Epithelial cell of prostate (primary cell): ENCODE measurements at regions not wholly inside any gene's neighbourhood (a gene's known extent, or its start where the extent isn't known, plus 50 kb on each side); places are given as distances from the start of the nearest gene placed in this dataset.

Experiments
- DNase-seq: peaks from one replicate; pipeline ENCODE4 v3.0.0-alpha.2; 2011; ENCODE audit warnings: low read depth, low spot score
- H3K27ac ChIP-seq: fragments of 450-650 bp; 2 replicates; pipeline ENCODE4 v1.5.1; 2017; ENCODE audit warnings: mild to moderate bottlenecking

DNA sequence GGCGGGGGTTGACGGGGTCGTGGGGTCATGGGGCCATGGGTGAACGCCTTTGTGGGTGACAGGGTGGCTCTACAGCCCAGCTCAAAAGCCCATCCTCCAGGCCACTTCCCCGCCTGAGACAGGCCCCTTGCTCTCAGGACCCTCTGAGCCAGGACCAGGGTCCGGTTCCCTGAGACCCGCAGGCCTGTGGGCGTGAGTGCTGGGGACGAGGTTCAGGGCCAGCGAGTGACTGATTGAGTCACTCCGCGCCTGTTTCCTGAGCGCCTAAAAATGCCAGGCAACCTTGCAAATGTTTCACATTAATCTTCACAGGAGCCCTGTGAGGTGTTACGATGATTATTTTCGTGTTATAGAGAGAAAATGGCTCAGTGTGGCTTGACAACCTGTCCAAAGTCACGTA is 97.8 kb downstream of the ZNF674 start:
- DNase-seq, result no peak
- peak overlapping the region; percentile 35 for H3K27ac ChIP-seq

- no peak for DNase-seq
- peak overlapping the region; percentile 35 for H3K27ac ChIP-seq
These were observed 98.4 kb downstream of the ZNF674 start for GRCh38 chrX:46446727-46447378.

DNA sequence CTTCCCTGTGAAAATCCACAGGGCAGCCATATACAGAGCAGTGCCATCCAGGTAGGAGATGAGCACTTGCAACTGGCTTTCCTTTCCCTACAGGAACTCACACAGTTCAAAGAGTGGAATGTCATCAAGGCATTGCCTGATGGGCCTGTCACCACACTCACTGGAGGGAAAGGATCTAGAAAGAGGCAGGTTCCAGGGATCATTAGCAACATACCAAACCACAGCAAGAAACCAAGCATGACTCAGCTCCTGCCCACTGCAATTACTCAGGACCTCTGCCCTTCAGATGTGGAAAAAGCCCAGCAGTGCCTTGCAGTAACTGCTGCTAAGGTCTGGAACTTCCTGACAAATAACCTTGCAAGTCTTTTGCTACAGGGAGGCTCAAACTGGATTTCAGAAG is 101.2 kb downstream of the ZNF674 start:
- no peak overlapping the region for H3K27ac ChIP-seq
- DNase-seq, result peak; percentile 27

GRCh38 chrX:46436744-46437143 is 108.5 kb downstream of the ZNF674 start:
- H3K27ac ChIP-seq, result no peak overlapping the region
- DNase-seq, result no peak

DNA sequence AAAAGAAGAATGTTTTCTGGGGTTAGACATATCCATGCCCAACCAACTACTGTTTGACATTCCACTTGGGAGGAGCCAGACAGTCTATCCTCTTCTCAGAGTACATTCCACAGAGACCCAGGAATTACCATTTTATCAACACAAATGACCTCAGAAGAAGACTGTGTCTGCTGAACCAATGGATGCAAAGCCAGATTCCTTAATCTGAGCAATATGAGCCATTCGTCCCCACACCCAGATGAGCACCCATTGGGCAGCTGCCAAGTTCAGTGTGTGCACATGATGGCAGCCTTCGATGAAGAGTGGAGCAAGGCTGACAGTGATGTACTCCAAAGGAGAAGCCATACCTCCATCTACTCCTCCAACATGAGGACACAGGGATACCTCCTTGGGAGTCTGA is 111.3 kb downstream of the ZNF674 start:
- no peak for DNase-seq
- H3K27ac ChIP-seq, result no peak overlapping the region

DNA sequence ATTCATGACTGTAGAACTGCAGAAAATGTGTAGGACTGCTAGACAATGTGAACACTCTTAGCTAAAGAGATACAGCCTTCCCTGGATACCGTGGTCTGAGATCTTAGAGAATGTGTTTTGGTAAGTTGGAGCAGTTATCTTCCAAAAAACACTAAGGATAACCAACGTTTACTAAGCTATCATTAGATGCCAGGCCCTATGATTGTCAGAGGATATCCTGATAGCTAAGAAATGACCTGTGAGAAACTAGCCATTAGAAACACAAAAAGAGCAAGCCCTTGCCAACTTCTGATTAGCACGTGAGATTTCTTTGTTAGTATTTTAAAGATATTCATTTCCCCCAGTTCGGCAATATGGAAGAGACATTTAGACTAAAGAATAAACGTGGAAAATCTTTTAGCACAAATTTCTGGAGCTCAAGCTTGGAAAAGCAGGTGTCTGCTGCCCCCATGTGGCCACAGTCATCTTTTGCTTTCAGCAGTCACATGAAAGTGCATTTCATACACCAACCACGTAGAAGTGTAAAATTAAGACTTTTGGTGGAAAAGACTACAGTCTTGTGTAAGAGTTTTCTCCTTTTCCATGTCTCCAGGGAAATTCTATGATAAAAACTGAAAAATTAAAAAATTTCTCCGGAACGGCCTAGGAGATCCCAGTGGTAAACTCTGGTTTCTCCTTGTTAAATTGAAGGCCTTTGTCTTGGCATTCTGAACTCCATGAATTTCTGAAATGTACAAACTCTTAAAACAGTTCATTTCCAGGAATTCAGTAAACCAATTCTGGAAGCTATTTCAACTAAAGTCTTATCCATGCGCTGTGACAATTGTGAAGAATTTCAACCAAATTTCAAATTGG is 136.4 kb downstream of the ZNF674 start:
- no peak for DNase-seq

GRCh38 chrX:46407753-46408130 is 137.5 kb downstream of the ZNF674 start:
- no peak for DNase-seq
- H3K27ac ChIP-seq, result no peak overlapping the region

More for the DNA sequence above, 136.4 kb downstream of the ZNF674 start:
- H3K27ac ChIP-seq, result no peak overlapping the region

GRCh38 chrX:46407036-46407752 is 138.0 kb downstream of the ZNF674 start:
- H3K27ac ChIP-seq, result no peak overlapping the region
- DNase-seq, result no peak

DNA sequence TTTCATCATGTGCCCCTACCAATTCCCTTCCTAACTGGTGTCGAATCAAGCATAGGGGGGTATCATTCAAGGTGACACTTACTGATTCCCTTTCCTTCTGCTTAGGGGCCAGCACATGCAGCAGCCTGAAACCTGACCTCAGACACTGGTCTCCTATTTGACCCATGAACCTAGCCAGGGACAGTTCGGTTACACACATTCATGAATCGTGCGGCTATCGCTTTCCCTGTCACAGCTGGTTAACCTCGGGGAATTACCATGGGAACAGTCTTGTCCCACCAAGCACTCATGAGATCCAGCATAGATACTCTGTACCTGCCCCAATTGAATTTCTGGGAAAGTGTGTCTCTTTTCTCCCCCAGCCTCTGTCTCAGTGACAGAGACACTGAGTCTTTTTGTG is 140.4 kb downstream of the ZNF674 start:
- no peak overlapping the region for H3K27ac ChIP-seq
- no peak for DNase-seq

GRCh38 chrX:46400530-46401443 is 144.4 kb downstream of the ZNF674 start:
- DNase-seq, result no peak
- peak overlapping the region; percentile 4 for H3K27ac ChIP-seq

DNA sequence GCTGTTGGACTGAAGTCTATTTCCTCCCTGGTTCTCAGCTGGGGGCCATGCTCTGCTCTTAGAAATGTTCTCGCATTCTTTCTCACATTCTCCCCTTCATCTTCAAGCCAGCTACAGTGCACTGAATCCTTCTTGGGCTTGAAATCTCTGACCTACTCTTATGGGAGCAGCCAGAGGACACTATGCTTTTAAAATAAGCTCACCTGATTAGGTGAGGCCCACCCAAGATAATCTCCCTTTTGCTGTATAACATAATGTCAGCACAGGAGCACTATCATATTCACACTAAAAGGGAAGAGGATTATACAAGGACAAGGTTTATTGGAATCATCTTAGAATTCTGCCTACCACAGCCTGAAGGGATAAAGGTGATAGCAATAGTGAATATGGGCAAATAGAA is 146.3 kb downstream of the ZNF674 start:
- DNase-seq, result no peak

DNA sequence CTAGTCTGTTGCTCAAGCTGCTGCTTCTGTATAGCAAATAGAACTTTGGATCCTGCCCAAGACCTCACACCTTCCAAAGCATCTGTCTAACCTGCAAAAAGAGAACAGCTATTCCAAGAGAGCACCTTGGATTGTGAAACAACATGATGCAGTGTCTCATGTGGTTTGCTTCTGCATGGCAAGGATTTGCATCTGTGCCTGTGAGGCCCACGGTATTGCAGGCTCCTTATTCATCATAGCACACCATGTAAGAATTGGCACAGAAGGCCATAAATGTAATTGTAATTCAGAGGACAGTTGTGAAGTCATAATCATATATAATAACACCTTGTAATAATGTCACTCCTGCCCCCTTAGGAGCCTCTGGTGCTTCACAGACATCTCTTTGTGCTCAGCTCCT is 147.1 kb downstream of the ZNF674 start:
- no peak for DNase-seq
- H3K27ac ChIP-seq, result no peak overlapping the region

More for the DNA sequence above, 146.3 kb downstream of the ZNF674 start:
- no peak overlapping the region for H3K27ac ChIP-seq

GRCh38 chrX:46386511-46386910 is 158.7 kb downstream of the ZNF674 start:
- DNase-seq, result no peak
- H3K27ac ChIP-seq, result no peak overlapping the region

DNA sequence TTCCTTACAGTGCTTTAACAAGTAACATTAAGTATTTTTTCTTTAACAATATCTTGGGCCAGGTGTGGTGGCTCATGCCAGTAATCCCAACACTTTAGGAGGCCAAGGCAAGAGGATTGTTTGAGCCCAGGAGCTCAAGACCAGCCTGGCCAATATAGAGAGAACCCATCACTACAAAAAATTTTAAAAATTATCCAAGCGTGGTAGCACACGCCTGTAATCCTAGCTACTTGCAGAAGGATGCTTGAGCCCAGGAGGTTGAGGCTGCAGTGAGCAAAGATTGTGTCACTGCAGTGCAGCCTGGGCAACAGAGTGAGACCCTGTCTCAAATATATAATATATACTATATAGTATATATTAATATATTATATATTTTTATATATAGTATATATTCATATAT is 162.2 kb downstream of the ZNF674 start:
- DNase-seq, result no peak

DNA sequence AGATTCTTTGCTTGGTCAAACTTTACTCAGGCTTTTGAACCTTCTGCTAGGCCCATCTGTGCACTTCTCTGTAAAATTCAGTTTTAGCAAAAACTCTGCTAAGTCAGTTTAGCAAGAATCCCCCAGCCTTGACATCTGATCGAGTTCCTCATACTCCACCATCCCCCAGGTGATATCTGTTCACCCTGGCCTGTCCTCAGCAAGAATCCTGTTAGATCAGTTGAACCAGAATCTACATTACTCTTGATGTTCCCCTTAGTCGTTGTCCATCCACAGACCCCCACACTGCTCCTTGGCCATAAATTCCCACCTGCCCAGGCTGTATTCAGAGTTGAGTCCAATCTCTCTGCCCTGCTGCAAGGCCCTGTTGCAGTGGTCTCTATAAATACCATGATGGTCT is 162.6 kb downstream of the ZNF674 start:
- no peak for DNase-seq
- H3K27ac ChIP-seq, result no peak overlapping the region

More for the DNA sequence above, 162.2 kb downstream of the ZNF674 start:
- no peak overlapping the region for H3K27ac ChIP-seq

GRCh38 chrX:46381630-46382029 is 163.6 kb downstream of the ZNF674 start:
- H3K27ac ChIP-seq, result no peak overlapping the region
- no peak for DNase-seq

GRCh38 chrX:46380148-46380752 is 165.0 kb downstream of the ZNF674 start:
- H3K27ac ChIP-seq, result no peak overlapping the region

DNA sequence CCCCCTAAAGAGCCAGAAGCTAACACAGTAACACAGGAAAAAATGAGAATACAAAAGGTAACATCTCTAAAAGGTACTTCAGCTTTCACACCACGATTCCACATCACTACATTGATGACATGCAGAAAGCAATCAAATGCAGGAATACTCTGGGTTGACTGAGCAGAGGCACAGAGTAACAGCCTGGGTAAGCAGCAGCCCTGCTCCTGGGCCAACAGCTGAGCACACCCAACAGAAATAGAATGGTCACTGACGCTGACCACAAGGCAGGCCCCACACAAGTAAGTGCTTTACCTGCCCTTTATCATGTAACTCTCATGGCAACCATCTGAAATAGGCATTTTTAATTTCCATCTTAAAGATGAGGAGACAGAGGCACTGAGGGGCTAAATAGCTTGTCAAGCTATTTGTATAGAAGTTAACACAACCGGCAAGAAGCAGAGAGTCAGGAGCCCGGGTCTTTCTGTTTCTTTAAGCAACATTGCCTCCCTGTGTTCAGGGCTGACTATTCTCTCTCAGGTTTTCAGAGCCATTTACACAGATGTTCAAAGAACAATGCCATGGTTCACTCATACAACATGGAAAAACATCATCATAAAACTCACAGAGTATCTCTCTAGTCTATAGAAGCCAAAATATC is 168.9 kb downstream of the ZNF674 start:
- peak overlapping the region; percentile 29 for H3K27ac ChIP-seq
- DNase-seq, result no peak

More at GRCh38 chrX:46380148-46380752, 165.0 kb downstream of the ZNF674 start:
- DNase-seq, result no peak

- DNase-seq, result no peak
- peak overlapping the region; percentile 29 for H3K27ac ChIP-seq
These were observed 169.4 kb downstream of the ZNF674 start for GRCh38 chrX:46375831-46376230.
